B cell (primary cell): ENCODE measurements at regions not wholly inside any gene's neighbourhood (a gene's known extent, or its start where the extent isn't known, plus 50 kb on each side); places are given as distances from the start of the nearest gene placed in this dataset.

Experiments
- ATAC-seq: fragments of 200-7000 bp; cut with Tn5 transposase; one replicate; pipeline ENCODE4 v1.10.0; 2021; ENCODE audit warnings: low read depth, mild to moderate bottlenecking, moderate number of reproducible peaks, moderate library complexity
- CTCF ChIA-PET: fragments of 350-600 bp; sonication (Branson Sonifier 250); formaldehyde crosslinking; loops from one replicate; lab custom pipeline; 2021; ENCODE audit warnings: antibody characterized with exemption, inconsistent platforms; lab: Charles Lee
- POLR2A ChIA-PET: fragments of 350-600 bp; sonication (Branson Sonifier 250); formaldehyde crosslinking; loops from one replicate; lab custom pipeline; 2021; ENCODE audit warnings: antibody characterized with exemption; lab: Charles Lee
- DNase-seq: peaks from one replicate; pipeline ENCODE4 v3.0.0; 2013
- H2AFZ ChIP-seq: 2 replicates; pipeline ENCODE4 v1.6.1; 2012; ENCODE audit warnings: mild to moderate bottlenecking, low read depth, low read length; ENCODE audit not compliant: insufficient read depth, poor library complexity, severe bottlenecking
- H3K27ac ChIP-seq, 2 donors: 1 replicate in 1 of 2; 2 replicates in 1 of 2; pipeline ENCODE4 v1.5.1; 2012 to 2013; ENCODE audit warnings: low read length in 2 of 2, mild to moderate bottlenecking in 2 of 2, moderate library complexity in 1 of 2
- H3K27me3 ChIP-seq, 4 experiments: fragments of 200-600 bp in 1 of 4; sonication (generic) in 1 of 4; replicated peaks in 1 of 4; 1 replicate in 2 of 4; 2 replicates in 2 of 4; pipeline versions ENCODE4 v1.6.1 to v1.7.0; 2013 to 2016; ENCODE audit warnings: low read length in 3 of 4, mild to moderate bottlenecking in 2 of 4, mixed read lengths in 1 of 4, moderate library complexity in 1 of 4; ENCODE audit not compliant: insufficient read depth in 4 of 4, control insufficient read depth in 3 of 4; ENCODE audit errors: control extremely low read depth in 1 of 4
- H3K36me3 ChIP-seq, 2 experiments: replicated peaks in 1 of 2; 1 replicate in 1 of 2; 2 replicates in 1 of 2; pipeline versions ENCODE4 v1.6.1 to v1.7.1; 2013; ENCODE audit warnings: low read length in 1 of 2; ENCODE audit not compliant: insufficient read depth in 2 of 2, control insufficient read depth in 1 of 2; ENCODE audit errors: control extremely low read depth in 1 of 2, extremely low read depth in 1 of 2
- H3K4me1 ChIP-seq, 2 donors: fragments of 200-600 bp in 1 of 2; sonication (generic) in 1 of 2; 1 replicate in 1 of 2; 2 replicates in 1 of 2; pipeline versions ENCODE4 v1.5.1 to v1.6.1; 2013 to 2017; ENCODE audit warnings: low read length in 2 of 2; ENCODE audit not compliant: control insufficient read depth in 2 of 2, insufficient read depth in 2 of 2
- H3K4me2 ChIP-seq: replicated peaks from 2 replicates; pipeline ENCODE3; 2012; ENCODE audit warnings: mild to moderate bottlenecking, low read depth, low read length; ENCODE audit not compliant: poor library complexity, severe bottlenecking
- H3K4me3 ChIP-seq, 5 experiments: fragments of 200-600 bp in 1 of 5; sonication (generic) in 1 of 5; 1 replicate in 3 of 5; 2 replicates in 2 of 5; pipeline versions ENCODE4 v1.5.1 to v1.7.0; 2011 to 2016; ENCODE audit warnings: low read length in 4 of 5, mild to moderate bottlenecking in 4 of 5, low read depth in 2 of 5, control low read depth in 1 of 5, moderate library complexity in 1 of 5; ENCODE audit not compliant: insufficient read depth in 1 of 5; ENCODE audit errors: control extremely low read depth in 1 of 5, extremely low read depth in 1 of 5
- H3K79me2 ChIP-seq: fragments of 200-600 bp; sonication (generic); one replicate; pipeline ENCODE4 v1.6.0; 2016; ENCODE audit warnings: low read length; ENCODE audit not compliant: control insufficient read depth, insufficient read depth
- H3K9ac ChIP-seq: fragments of 200-600 bp; sonication (generic); 2 replicates; pipeline ENCODE4 v1.6.1; 2017; ENCODE audit warnings: mild to moderate bottlenecking, low read length, moderate library complexity
- H3K9me3 ChIP-seq, 3 donors: one replicate each; pipeline versions ENCODE4 v1.6.1 to v1.7.1; 2013; ENCODE audit warnings: low read length in 2 of 3; ENCODE audit not compliant: control insufficient read depth in 2 of 3, insufficient read depth in 1 of 3; ENCODE audit errors: control extremely low read depth in 1 of 3
- H4K20me1 ChIP-seq: 2 replicates; pipeline ENCODE4 v1.6.0; 2012; ENCODE audit warnings: mild to moderate bottlenecking, low read length; ENCODE audit not compliant: insufficient read depth, control insufficient read depth, poor library complexity, severe bottlenecking
- H3K27ac Mint-ChIP-seq: one replicate; pipeline ENCODE4 v1.8.0; 2021; ENCODE audit warnings: mixed read lengths
- H3K27me3 Mint-ChIP-seq: one replicate; pipeline ENCODE4 v1.8.0; 2021; ENCODE audit warnings: mixed read lengths
- H3K4me1 Mint-ChIP-seq: one replicate; pipeline ENCODE4 v1.8.0; 2021; ENCODE audit warnings: mixed read lengths
- H3K4me3 Mint-ChIP-seq: one replicate; pipeline ENCODE4 v1.8.0; 2021; ENCODE audit warnings: mixed read lengths
- H3K9me3 Mint-ChIP-seq: one replicate; pipeline ENCODE4 v1.8.0; 2022; ENCODE audit warnings: mixed read lengths; ENCODE audit not compliant: insufficient read depth
- EZH2 ChIP-seq: IDR thresholded peaks from 2 replicates; pipeline ENCODE4 v1.6.1; 2012; ENCODE audit warnings: borderline replicate concordance, low read depth, mild to moderate bottlenecking, moderate library complexity, low read length; ENCODE audit not compliant: insufficient read depth, poor library complexity, severe bottlenecking
- WGBS: methylation state at CpG from one replicate; pipeline ENCODE4 v1.1.5; 2013; ENCODE audit warnings: missing lambda C conversion rate; ENCODE audit not compliant: insufficient coverage; 5-methylcytosine and 5-hydroxymethylcytosine counted together
- intact Hi-C: fragments of 100-400 bp; cut with micrococcal nuclease; formaldehyde crosslinking; loops from one replicate; pipeline ENCODE4 v1.10.0; 2022
- TF ChIP-seq, protein P1 (sequence below): fragments of 200-600 bp; IDR thresholded peaks from one replicate; pipeline ENCODE4 v1.8.0; 2022; ENCODE audit warnings: antibody characterized with exemption, mild to moderate bottlenecking

DNA sequence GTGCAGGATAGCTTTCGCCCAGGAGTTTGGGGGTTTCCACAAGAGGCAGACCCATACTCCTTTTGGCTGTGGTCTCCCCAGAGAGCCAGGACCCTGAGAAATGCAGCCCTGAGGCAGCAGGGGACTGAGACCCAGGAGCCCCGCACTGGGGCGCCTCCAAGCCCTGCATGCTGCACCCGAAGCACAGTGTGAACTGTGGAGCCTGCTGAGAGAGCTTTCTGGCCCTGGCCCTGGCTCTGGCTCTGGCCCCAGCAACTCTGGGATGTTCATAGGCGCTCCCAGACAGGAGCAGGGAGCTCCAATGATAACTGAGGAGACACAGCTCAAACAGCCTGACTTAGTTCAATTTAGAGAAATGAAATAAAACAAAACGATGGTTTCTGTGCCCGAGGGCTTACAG lies 96.4 kb upstream of the TEX51 start:
- Histone ChIP-seq H3K79me2 (no peaks in the 10 kb centered on the region), H3K27me3 (no peaks in the 10 kb centered on the region), H3K9ac (no peak overlapping the region), H3K4me2 (no peak overlapping the region), H4K20me1 (no peaks in the 10 kb centered on the region), H3K4me3 (no peak overlapping the region), H3K27ac (no peak overlapping the region), H2AFZ (no peak overlapping the region), H3K4me1 (no peaks in the 10 kb centered on the region), H3K36me3 (no peaks in the 10 kb centered on the region), H3K9me3 (peaks cover 0 to 3% (median 0%) of the 10 kb centered on the region in 3 donors)
- Mint-ChIP-seq H3K4me1 (no peaks in the 10 kb centered on the region), H3K4me3 (no peak overlapping the region), H3K9me3 (no peaks in the 10 kb centered on the region), H3K27ac (no peak overlapping the region), H3K27me3 (peaks cover 3% of the 10 kb centered on the region)
- POLR2A ChIA-PET = no interaction called here
- CTCF ChIA-PET = no interaction called here
- 86% methylated on average over 7 of the region's 7 CpGs for WGBS
- intact Hi-C loops = no loop called here
- ATAC-seq (no peak), DNase-seq (no peak)
- no peak for TF ChIP-seq EZH2
- TF ChIP-seq, protein P1, sequence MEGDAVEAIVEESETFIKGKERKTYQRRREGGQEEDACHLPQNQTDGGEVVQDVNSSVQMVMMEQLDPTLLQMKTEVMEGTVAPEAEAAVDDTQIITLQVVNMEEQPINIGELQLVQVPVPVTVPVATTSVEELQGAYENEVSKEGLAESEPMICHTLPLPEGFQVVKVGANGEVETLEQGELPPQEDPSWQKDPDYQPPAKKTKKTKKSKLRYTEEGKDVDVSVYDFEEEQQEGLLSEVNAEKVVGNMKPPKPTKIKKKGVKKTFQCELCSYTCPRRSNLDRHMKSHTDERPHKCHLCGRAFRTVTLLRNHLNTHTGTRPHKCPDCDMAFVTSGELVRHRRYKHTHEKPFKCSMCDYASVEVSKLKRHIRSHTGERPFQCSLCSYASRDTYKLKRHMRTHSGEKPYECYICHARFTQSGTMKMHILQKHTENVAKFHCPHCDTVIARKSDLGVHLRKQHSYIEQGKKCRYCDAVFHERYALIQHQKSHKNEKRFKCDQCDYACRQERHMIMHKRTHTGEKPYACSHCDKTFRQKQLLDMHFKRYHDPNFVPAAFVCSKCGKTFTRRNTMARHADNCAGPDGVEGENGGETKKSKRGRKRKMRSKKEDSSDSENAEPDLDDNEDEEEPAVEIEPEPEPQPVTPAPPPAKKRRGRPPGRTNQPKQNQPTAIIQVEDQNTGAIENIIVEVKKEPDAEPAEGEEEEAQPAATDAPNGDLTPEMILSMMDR = no peak

DNA sequence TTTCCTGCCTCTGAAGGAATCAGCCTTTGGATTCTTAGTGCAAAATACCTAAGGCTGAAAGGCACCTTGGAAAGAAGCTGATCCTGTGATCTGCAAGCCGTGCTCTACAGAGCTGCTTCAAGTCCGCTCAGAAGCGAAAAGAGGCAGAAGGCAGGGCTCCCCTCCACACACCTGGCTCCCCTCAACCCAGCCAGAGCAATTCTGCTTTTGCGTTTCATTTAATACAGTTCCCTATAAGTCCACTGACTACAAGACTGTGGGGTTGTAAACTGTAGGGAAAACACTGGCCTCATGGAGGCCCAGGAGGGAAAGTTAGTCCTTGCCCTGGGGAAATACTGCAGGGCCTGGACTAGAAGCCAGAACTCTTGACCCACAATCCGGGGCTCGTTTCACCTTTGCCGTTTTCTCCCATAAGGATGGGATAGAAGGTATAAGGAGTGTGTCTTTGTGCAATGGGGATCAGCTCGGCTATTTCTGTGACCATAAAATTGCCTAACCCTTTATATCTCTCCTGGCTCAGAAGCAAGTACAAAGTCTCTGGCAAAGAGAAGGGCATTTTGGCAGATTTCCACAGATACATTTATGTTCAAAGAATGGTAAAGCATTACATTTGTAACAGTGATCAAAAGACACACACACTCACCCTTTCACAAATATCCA lies 95.8 kb upstream of the TEX51 start:
- Mint-ChIP-seq H3K9me3 (no peaks in the 10 kb centered on the region), H3K27ac (no peak overlapping the region), H3K27me3 (peaks cover 4% of the 10 kb centered on the region), H3K4me3 (no peak overlapping the region), H3K4me1 (no peaks in the 10 kb centered on the region)
- no peak for ATAC-seq
- H3K4me3 ChIP-seq = no peak overlapping the region
- intact Hi-C loops = no loop called here
- H3K9ac ChIP-seq = no peak overlapping the region
- no peaks in the 10 kb centered on the region for H3K4me1 ChIP-seq
- TF ChIP-seq, protein P1 = no peak
- no peak for TF ChIP-seq EZH2
- H3K36me3 ChIP-seq = no peaks in the 10 kb centered on the region
- ChIA-PET POLR2A (no interaction called here), CTCF (no interaction called here)
- 95% methylated on average over 3 of the region's 8 CpGs for WGBS
- no peak overlapping the region for H3K4me2 ChIP-seq
- H2AFZ ChIP-seq = no peak overlapping the region
- no peak overlapping the region for H3K27ac ChIP-seq
- H3K27me3 ChIP-seq = no peaks in the 10 kb centered on the region
- H4K20me1 ChIP-seq = no peaks in the 10 kb centered on the region
- H3K9me3 ChIP-seq = peaks cover 0 to 3% (median 0%) of the 10 kb centered on the region in 3 donors
- H3K79me2 ChIP-seq = no peaks in the 10 kb centered on the region
- DNase-seq = no peak
